ENCODE measurements at regions not wholly inside any gene's neighbourhood (a gene's known extent, or its start where the extent isn't known, plus 50 kb on each side); places are given as distances from the start of the nearest gene placed in this dataset.

DNA sequence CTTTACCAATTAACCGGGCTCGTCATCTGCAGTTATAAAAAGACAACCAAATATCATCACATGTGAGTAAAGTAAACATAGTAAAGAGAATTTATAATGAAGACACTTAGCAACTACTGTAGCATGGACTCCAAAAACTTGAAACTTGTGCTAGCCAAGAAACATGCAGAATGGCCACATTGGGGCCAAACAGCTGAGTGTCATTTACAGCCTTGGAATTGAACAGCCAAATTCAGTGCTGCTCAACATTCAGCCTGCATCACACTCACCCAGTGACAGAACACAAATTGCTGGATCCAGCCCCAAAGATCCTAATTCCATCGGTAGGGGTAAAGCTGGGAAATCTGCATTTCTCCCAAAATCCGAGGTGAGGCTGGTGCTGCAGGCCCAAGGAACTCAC, 224.8 kb upstream of the GYPC start:
- TF ChIP-seq ELF4 (CRISPR knock-in tag; IDR thresholded peaks at IDR 0.05; ENCODE audit: borderline replicate concordance), result no peak
- TF ChIP-seq, protein P1, sequence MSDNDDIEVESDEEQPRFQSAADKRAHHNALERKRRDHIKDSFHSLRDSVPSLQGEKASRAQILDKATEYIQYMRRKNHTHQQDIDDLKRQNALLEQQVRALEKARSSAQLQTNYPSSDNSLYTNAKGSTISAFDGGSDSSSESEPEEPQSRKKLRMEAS (IDR thresholded peaks at IDR 0.05), result no peak
- no peak for TF ChIP-seq TOE1 (CRISPR knock-in tag; IDR thresholded peaks at IDR 0.05)

All from HepG2 (cell line).